Left lung (tissue), 4 donors: ENCODE measurements at regions not wholly inside any gene's neighbourhood (a gene's known extent, or its start where the extent isn't known, plus 50 kb on each side); places are given as distances from the start of the nearest gene placed in this dataset.
A peak's percentile ranks its signal among the peaks of the same experiment; 100 is the strongest.

Experiments
- ATAC-seq: fragments of 200-7000 bp; cut with Tn5 transposase; one replicate; pipeline ENCODE4 v1.9.1; 2020; ENCODE audit warnings: moderate library complexity
- DNase-seq, 4 donors: peaks; one replicate each; pipeline ENCODE4 v3.0.0-alpha.2; 2013 to 2020
- H3K27ac ChIP-seq, 2 donors: fragments of 200-600 bp; sonication (generic) in 1 of 2; one replicate each; pipeline versions ENCODE4 v1.5.0 to v1.8.0; 2020 to 2021
- H3K27me3 ChIP-seq, 2 donors: fragments of 200-600 bp; sonication (generic) in 1 of 2; one replicate each; pipeline versions ENCODE4 v1.5.0 to v1.8.0; 2020 to 2021
- H3K36me3 ChIP-seq, 2 donors: fragments of 200-600 bp; sonication (generic) in 1 of 2; one replicate each; pipeline versions ENCODE4 v1.5.0 to v1.8.0; 2020 to 2021
- H3K4me1 ChIP-seq, 2 donors: fragments of 200-600 bp; one replicate each; pipeline ENCODE4 v1.8.0; 2021
- H3K4me3 ChIP-seq, 2 donors: fragments of 200-600 bp; sonication (generic) in 1 of 2; one replicate each; pipeline versions ENCODE4 v1.5.0 to v1.8.0; 2020 to 2021; ENCODE audit warnings: mild to moderate bottlenecking in 1 of 2
- H3K9me3 ChIP-seq, 2 donors: fragments of 200-600 bp; sonication (generic) in 1 of 2; one replicate each; pipeline versions ENCODE4 v1.5.0 to v1.8.0; 2020 to 2021
- CTCF ChIP-seq, 2 donors: fragments of 200-600 bp; sonication (generic) in 1 of 2; IDR thresholded peaks; one replicate each; pipeline versions ENCODE4 v1.5.0 to v1.8.0; 2021; ENCODE audit warnings: antibody characterized with exemption in 2 of 2
- intact Hi-C, 2 donors: fragments of 100-400 bp; cut with DNase I; formaldehyde crosslinking; loops; one replicate each; pipeline versions ENCODE4 v1.11.2 to v1.14.2; 2022
- donor health status: DM: no; HTN: yes; CAD: no.
- donor health status: DM: no; HTN: no; CAD: no.

GRCh38 chr5:146995878-146996277 lies 117.3 kb upstream of the PPP2R2B start:
- ATAC-seq (no peak), DNase-seq (peak in 1 of 4 donors; percentile 26)
- no peak overlapping the region for H3K27ac ChIP-seq
- intact Hi-C loops, result no loop called here
- H3K27me3 ChIP-seq, result no peaks in the 10 kb centered on the region
- no peak for TF ChIP-seq CTCF (IDR thresholded peaks at IDR 0.05)
- no peaks in the 10 kb centered on the region for H3K4me1 ChIP-seq
- peaks cover 0 to 11% of the 10 kb centered on the region in 2 donors for H3K9me3 ChIP-seq
- H3K36me3 ChIP-seq, result no peaks in the 10 kb centered on the region
- no peak overlapping the region for H3K4me3 ChIP-seq

GRCh38 chr5:147015405-147015804 lies 136.8 kb upstream of the PPP2R2B start:
- intact Hi-C loops, result no loop called here
- no peak for DNase-seq

GRCh38 chr5:147017191-147017590 lies 138.6 kb upstream of the PPP2R2B start:
- no peak for DNase-seq
- no peaks in the 10 kb centered on the region for H3K36me3 ChIP-seq
- H3K4me3 ChIP-seq, result no peak overlapping the region
- no peaks in the 10 kb centered on the region for H3K27me3 ChIP-seq
- intact Hi-C loops, result no loop called here
- H3K27ac ChIP-seq, result no peak overlapping the region
- H3K9me3 ChIP-seq, result no peaks in the 10 kb centered on the region
- no peaks in the 10 kb centered on the region for H3K4me1 ChIP-seq
- ATAC-seq, result no peak
- no peak for TF ChIP-seq CTCF (IDR thresholded peaks at IDR 0.05)

More at GRCh38 chr5:147015405-147015804, 136.8 kb upstream of the PPP2R2B start:
- ATAC-seq, result no peak
- no peaks in the 10 kb centered on the region for H3K27me3 ChIP-seq
- no peak overlapping the region for H3K27ac ChIP-seq
- no peak for TF ChIP-seq CTCF (IDR thresholded peaks at IDR 0.05)
- H3K36me3 ChIP-seq, result no peaks in the 10 kb centered on the region
- no peaks in the 10 kb centered on the region for H3K4me1 ChIP-seq
- no peaks in the 10 kb centered on the region for H3K9me3 ChIP-seq
- H3K4me3 ChIP-seq, result no peak overlapping the region

- intact Hi-C loops, result no loop called here
- Histone ChIP-seq H3K27me3 (no peaks in the 10 kb centered on the region), H3K4me1 (no peaks in the 10 kb centered on the region), H3K27ac (no peak overlapping the region), H3K36me3 (no peaks in the 10 kb centered on the region), H3K9me3 (no peaks in the 10 kb centered on the region), H3K4me3 (no peak overlapping the region)
- DNase-seq (no peak), ATAC-seq (no peak)
- TF ChIP-seq CTCF (IDR thresholded peaks at IDR 0.05), result no peak
Measured at GRCh38 chr5:147017621-147018020, 139.1 kb upstream of the PPP2R2B start.

GRCh38 chr5:147018812-147019211 lies 140.3 kb upstream of the PPP2R2B start:
- TF ChIP-seq CTCF (IDR thresholded peaks at IDR 0.05), result no peak
- Histone ChIP-seq H3K27ac (no peak overlapping the region), H3K4me3 (no peak overlapping the region), H3K36me3 (no peaks in the 10 kb centered on the region), H3K27me3 (no peaks in the 10 kb centered on the region), H3K9me3 (no peaks in the 10 kb centered on the region), H3K4me1 (no peaks in the 10 kb centered on the region)
- DNase-seq (no peak), ATAC-seq (no peak)
- intact Hi-C loops, result no loop called here
